GM12878 (cell line): ENCODE measurements at regions not wholly inside any gene's neighbourhood (a gene's known extent, or its start where the extent isn't known, plus 50 kb on each side); places are given as distances from the start of the nearest gene placed in this dataset.

ENCODE experiments used
- ATAC-seq: fragments of 200-7000 bp; cut with Tn5 transposase; 3 replicates; pipeline ENCODE4 v1.9.1; 2020; ENCODE audit warnings: mild to moderate bottlenecking, moderate library complexity
- BruUV-seq: library from RNA; stranded (reverse); fragments of 400-500 nt; replicated peaks from 2 replicates; lab custom pipeline; 2021; lab: Mats Ljungman, UMichigan
- CTCF ChIA-PET: fragments of 300-600 bp; sonication (Branson Sonifier 250); formaldehyde crosslinking; extraction: SDS; loops from one replicate; lab custom pipeline; 2021; ENCODE audit warnings: inconsistent platforms; lab: Yijun Ruan, JAX
- POLR2A ChIA-PET: fragments of 350-600 bp; formaldehyde crosslinking; extraction: SDS; loops from one replicate; lab custom pipeline; 2021; ENCODE audit warnings: inconsistent platforms; lab: Charles Lee
- RAD21 ChIA-PET: fragments of 300-600 bp; sonication (Branson Sonifier 250); formaldehyde crosslinking; loops from one replicate; lab custom pipeline; 2023; ENCODE audit warnings: antibody characterized with exemption; ENCODE audit not compliant: unreplicated experiment; lab: Charles Lee
- SMC1A ChIA-PET: fragments of 300-600 bp; sonication (Branson Sonifier 250); formaldehyde crosslinking; loops from one replicate; lab custom pipeline; 2023; ENCODE audit not compliant: unreplicated experiment, uncharacterized antibody; lab: Charles Lee
- DNase-seq: peaks from one replicate; pipeline ENCODE4 v3.0.0-alpha.2; 2011; ENCODE audit warnings: low read depth, low spot score
- FAIRE-seq: peaks from 3 replicates; lab custom pipeline; 2011; peaks lifted over from hg19 to GRCh38; lab: Jason Lieb, UNC
- H2AFZ ChIP-seq: 2 replicates; pipeline ENCODE4 v1.6.0; 2011; ENCODE audit warnings: low read depth, low read length, control low read depth; ENCODE audit not compliant: control insufficient read depth
- H3K27ac ChIP-seq: 2 replicates; pipeline ENCODE4 v1.5.1; 2011; ENCODE audit warnings: control low read depth; ENCODE audit not compliant: control insufficient read depth, insufficient read depth
- H3K27me3 ChIP-seq, 2 experiments: replicated peaks in 1 of 2; 2 replicates each; pipeline versions ENCODE4 v1.6.0 to v1.6.1; 2011; ENCODE audit warnings: low read length in 1 of 2; ENCODE audit not compliant: control insufficient read depth in 2 of 2, insufficient read depth in 2 of 2
- H3K36me3 ChIP-seq, 2 experiments: 2 replicates each; pipeline ENCODE4 v1.5.1; 2011; ENCODE audit warnings: low read length in 1 of 2; ENCODE audit not compliant: control insufficient read depth in 2 of 2, insufficient read depth in 2 of 2
- H3K4me1 ChIP-seq: 2 replicates; pipeline ENCODE4 v1.6.1; 2011; ENCODE audit warnings: mild to moderate bottlenecking, low read length, moderate library complexity, mixed read lengths; ENCODE audit not compliant: control insufficient read depth, insufficient read depth
- H3K4me2 ChIP-seq: 2 replicates; pipeline ENCODE4 v1.6.0; 2011; ENCODE audit warnings: control low read depth; ENCODE audit not compliant: control insufficient read depth, insufficient read depth
- H3K4me3 ChIP-seq: fragments of 200-600 bp; sonication (generic); 2 replicates; pipeline ENCODE4 v1.5.1; 2016
- H3K79me2 ChIP-seq: 2 replicates; pipeline ENCODE4 v1.6.0; 2011; ENCODE audit warnings: low read length; ENCODE audit not compliant: control insufficient read depth, insufficient read depth
- H3K9ac ChIP-seq: 2 replicates; pipeline ENCODE4 v1.8.0; 2011; ENCODE audit warnings: low read length, control low read depth, mixed read lengths; ENCODE audit not compliant: control insufficient read depth, insufficient read depth
- H3K9me3 ChIP-seq: replicated peaks from 3 replicates; pipeline ENCODE4 v1.5.1; 2011; ENCODE audit warnings: mild to moderate bottlenecking, low read length; ENCODE audit not compliant: control insufficient read depth, insufficient read depth
- H4K20me1 ChIP-seq: 2 replicates; pipeline ENCODE4 v1.6.0; 2011; ENCODE audit not compliant: control insufficient read depth, insufficient read depth
- BACH1 ChIP-seq: fragments of 450-650 bp; IDR thresholded peaks from 2 replicates; pipeline ENCODE4 v1.6.1; 2017; ENCODE audit warnings: mild to moderate bottlenecking, borderline replicate concordance
- ETV6 ChIP-seq, 2 experiments: fragments of 450-650 bp in 1 of 2; IDR thresholded peaks in 1 of 2; conservative IDR thresholded peaks in 1 of 2; 2 replicates each; pipeline ENCODE4 v1.6.1; 2014; ENCODE audit warnings: antibody characterized with exemption in 1 of 2, borderline replicate concordance in 1 of 2, low read depth in 1 of 2, mild to moderate bottlenecking in 1 of 2, moderate library complexity in 1 of 2
- IRF4 ChIP-seq: IDR thresholded peaks from 2 replicates; pipeline ENCODE4 v1.6.1; 2011; ENCODE audit warnings: low read depth, low read length
- JUND ChIP-seq: IDR thresholded peaks from 2 replicates; pipeline ENCODE4 v1.6.1; 2012; ENCODE audit warnings: low read depth, mild to moderate bottlenecking, low read length, improper control_type of control experiment, moderate library complexity
- MLLT1 ChIP-seq: fragments of 450-650 bp; IDR thresholded peaks from 2 replicates; pipeline ENCODE4 v1.6.1; 2016; ENCODE audit warnings: mild to moderate bottlenecking
- NFXL1 ChIP-seq: fragments of 450-650 bp; IDR thresholded peaks from 2 replicates; pipeline ENCODE4 v1.6.1; 2017; ENCODE audit warnings: antibody characterized with exemption, mild to moderate bottlenecking, borderline replicate concordance
- NR2C1 ChIP-seq: fragments of 450-650 bp; IDR thresholded peaks from 2 replicates; pipeline ENCODE4 v1.6.1; 2017; ENCODE audit warnings: antibody characterized with exemption, mild to moderate bottlenecking, moderate library complexity
- SREBF1 ChIP-seq: IDR thresholded peaks from 2 replicates; pipeline ENCODE4 v1.6.1; 2012; ENCODE audit warnings: mild to moderate bottlenecking, low read length
- STAT1 ChIP-seq: fragments of 450-650 bp; conservative IDR thresholded peaks from 2 replicates; pipeline ENCODE4 v1.6.1; 2014; ENCODE audit warnings: antibody characterized with exemption, mild to moderate bottlenecking
- TCF12 ChIP-seq: IDR thresholded peaks from 2 replicates; pipeline ENCODE4 v1.6.1; 2011; ENCODE audit warnings: low read depth, mild to moderate bottlenecking, low read length
- YBX1 ChIP-seq: fragments of 450-650 bp; IDR thresholded peaks from 2 replicates; pipeline ENCODE4 v1.6.1; 2016; ENCODE audit warnings: antibody characterized with exemption
- ZNF207 ChIP-seq: fragments of 450-650 bp; IDR thresholded peaks from 2 replicates; pipeline ENCODE4 v1.6.1; 2014; ENCODE audit warnings: antibody characterized with exemption, mild to moderate bottlenecking, borderline replicate concordance
- ZNF274 ChIP-seq: IDR thresholded peaks from one replicate; pipeline ENCODE4 v1.8.0; 2011; ENCODE audit not compliant: insufficient read length, insufficient read depth
- WGBS: methylation state at CpG from one replicate; pipeline ENCODE4 v1.1.6; 2016; ENCODE audit warnings: low lambda C conversion rate; ENCODE audit not compliant: insufficient replicate concordance, insufficient coverage; ENCODE audit errors: missing lambda C conversion rate; 5-methylcytosine and 5-hydroxymethylcytosine counted together
- in situ Hi-C: fragments of 300-500 bp; cut with MboI; formaldehyde crosslinking; loops from 9 replicates; pipeline ENCODE4 v1.14.3; 2018; ENCODE audit warnings: mixed read lengths
- intact Hi-C: fragments of 100-400 bp; cut with micrococcal nuclease; formaldehyde crosslinking; loops from one replicate; pipeline ENCODE4 v1.14.2; 2022; ENCODE audit not compliant: unreplicated experiment
- TF ChIP-seq, protein P1 (sequence below): IDR thresholded peaks from 2 replicates; pipeline ENCODE4 v1.6.1; 2012; ENCODE audit warnings: low read length, inconsistent platforms
- TF ChIP-seq, protein P2 (sequence below): fragments of 450-650 bp; IDR thresholded peaks from 2 replicates; pipeline ENCODE4 v1.6.1; 2017; ENCODE audit warnings: antibody characterized with exemption, mild to moderate bottlenecking, moderate library complexity
- TF ChIP-seq, protein P3 (sequence below): IDR thresholded peaks from 2 replicates; pipeline ENCODE4 v1.6.1; 2011; ENCODE audit warnings: mild to moderate bottlenecking, low read depth, low read length, moderate library complexity; ENCODE audit not compliant: insufficient replicate concordance
- TF ChIP-seq, protein P4 (sequence below): IDR thresholded peaks from 2 replicates; pipeline ENCODE4 v1.6.1; 2011; ENCODE audit warnings: low read depth, mild to moderate bottlenecking, low read length, moderate library complexity, borderline replicate concordance; ENCODE audit errors: extremely low read depth

DNA sequence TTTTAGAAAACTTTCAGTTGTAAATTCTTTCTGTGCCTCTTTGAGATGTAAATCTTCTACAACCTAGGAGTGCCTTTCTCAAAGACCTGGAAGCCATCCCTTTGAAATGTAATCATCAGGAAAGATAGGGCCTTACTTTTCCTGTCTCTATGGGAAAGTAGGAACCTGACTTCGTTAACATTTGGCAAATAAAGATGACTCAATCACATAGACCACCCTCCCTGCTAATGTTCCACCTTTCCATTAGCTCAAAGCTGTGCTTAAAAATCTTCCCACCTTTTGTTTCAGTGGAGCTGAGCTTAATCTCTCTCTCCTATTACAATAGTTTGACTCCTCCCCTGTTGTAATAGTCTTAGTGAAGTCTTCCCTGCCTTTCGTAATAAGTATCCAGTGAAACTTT lies 247.7 kb downstream of the OLFM4 start:
- H2AFZ ChIP-seq: no peak overlapping the region
- BruUV-seq: no TSS peak
- H3K9me3 ChIP-seq: no peaks in the 10 kb centered on the region
- ChIA-PET POLR2A (no interaction called here), SMC1A (no interaction called here), RAD21 (no interaction called here), CTCF (no interaction called here)
- in situ Hi-C loops (no loop called here), intact Hi-C loops (no loop called here)
- FAIRE-seq: no peak
- no peak overlapping the region for H3K4me2 ChIP-seq
- no peak overlapping the region for H3K27ac ChIP-seq
- H3K4me3 ChIP-seq: no peak overlapping the region
- no peaks in the 10 kb centered on the region for H3K27me3 ChIP-seq
- no peak for ATAC-seq
- DNase-seq: no peak
- H3K4me1 ChIP-seq: no peaks in the 10 kb centered on the region
- WGBS: 13% methylated on average over 2 of the region's 2 CpGs
- no peak overlapping the region for H3K9ac ChIP-seq
- no peaks in the 10 kb centered on the region for H3K36me3 ChIP-seq
- H4K20me1 ChIP-seq: no peaks in the 10 kb centered on the region
- H3K79me2 ChIP-seq: no peaks in the 10 kb centered on the region
- TF ChIP-seq TCF12 (no peak), MLLT1 (no peak), STAT1 (no peak), ETV6 (conservative IDR thresholded peaks at IDR 0.05 in 1 of 2, IDR thresholded peaks at IDR 0.05 in 1 of 2; ENCODE audit: borderline replicate concordance in 1 of 2, low read depth in 1 of 2) (no peak), ZNF207 (no peak), YBX1 (no peak), SREBF1 (no peak), NFXL1 (no peak), NR2C1 (no peak), ZNF274 (no peak), JUND (no peak), IRF4 (no peak), BACH1 (no peak)
- TF ChIP-seq, protein P1, sequence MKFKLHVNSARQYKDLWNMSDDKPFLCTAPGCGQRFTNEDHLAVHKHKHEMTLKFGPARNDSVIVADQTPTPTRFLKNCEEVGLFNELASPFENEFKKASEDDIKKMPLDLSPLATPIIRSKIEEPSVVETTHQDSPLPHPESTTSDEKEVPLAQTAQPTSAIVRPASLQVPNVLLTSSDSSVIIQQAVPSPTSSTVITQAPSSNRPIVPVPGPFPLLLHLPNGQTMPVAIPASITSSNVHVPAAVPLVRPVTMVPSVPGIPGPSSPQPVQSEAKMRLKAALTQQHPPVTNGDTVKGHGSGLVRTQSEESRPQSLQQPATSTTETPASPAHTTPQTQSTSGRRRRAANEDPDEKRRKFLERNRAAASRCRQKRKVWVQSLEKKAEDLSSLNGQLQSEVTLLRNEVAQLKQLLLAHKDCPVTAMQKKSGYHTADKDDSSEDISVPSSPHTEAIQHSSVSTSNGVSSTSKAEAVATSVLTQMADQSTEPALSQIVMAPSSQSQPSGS: no peak
- TF ChIP-seq, protein P2, sequence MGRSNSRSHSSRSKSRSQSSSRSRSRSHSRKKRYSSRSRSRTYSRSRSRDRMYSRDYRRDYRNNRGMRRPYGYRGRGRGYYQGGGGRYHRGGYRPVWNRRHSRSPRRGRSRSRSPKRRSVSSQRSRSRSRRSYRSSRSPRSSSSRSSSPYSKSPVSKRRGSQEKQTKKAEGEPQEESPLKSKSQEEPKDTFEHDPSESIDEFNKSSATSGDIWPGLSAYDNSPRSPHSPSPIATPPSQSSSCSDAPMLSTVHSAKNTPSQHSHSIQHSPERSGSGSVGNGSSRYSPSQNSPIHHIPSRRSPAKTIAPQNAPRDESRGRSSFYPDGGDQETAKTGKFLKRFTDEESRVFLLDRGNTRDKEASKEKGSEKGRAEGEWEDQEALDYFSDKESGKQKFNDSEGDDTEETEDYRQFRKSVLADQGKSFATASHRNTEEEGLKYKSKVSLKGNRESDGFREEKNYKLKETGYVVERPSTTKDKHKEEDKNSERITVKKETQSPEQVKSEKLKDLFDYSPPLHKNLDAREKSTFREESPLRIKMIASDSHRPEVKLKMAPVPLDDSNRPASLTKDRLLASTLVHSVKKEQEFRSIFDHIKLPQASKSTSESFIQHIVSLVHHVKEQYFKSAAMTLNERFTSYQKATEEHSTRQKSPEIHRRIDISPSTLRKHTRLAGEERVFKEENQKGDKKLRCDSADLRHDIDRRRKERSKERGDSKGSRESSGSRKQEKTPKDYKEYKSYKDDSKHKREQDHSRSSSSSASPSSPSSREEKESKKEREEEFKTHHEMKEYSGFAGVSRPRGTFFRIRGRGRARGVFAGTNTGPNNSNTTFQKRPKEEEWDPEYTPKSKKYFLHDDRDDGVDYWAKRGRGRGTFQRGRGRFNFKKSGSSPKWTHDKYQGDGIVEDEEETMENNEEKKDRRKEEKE: no peak
- TF ChIP-seq, protein P3, sequence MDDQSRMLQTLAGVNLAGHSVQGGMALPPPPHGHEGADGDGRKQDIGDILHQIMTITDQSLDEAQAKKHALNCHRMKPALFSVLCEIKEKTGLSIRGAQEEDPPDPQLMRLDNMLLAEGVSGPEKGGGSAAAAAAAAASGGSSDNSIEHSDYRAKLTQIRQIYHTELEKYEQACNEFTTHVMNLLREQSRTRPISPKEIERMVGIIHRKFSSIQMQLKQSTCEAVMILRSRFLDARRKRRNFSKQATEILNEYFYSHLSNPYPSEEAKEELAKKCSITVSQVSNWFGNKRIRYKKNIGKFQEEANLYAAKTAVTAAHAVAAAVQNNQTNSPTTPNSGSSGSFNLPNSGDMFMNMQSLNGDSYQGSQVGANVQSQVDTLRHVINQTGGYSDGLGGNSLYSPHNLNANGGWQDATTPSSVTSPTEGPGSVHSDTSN: no peak
- TF ChIP-seq, protein P4, sequence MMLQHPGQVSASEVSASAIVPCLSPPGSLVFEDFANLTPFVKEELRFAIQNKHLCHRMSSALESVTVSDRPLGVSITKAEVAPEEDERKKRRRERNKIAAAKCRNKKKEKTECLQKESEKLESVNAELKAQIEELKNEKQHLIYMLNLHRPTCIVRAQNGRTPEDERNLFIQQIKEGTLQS: no peak
